GM23338 (cell line): ENCODE measurements at regions not wholly inside any gene's neighbourhood (a gene's known extent, or its start where the extent isn't known, plus 50 kb on each side); places are given as distances from the start of the nearest gene placed in this dataset.

Experiments
- ATAC-seq: fragments of 200-7000 bp; cut with Tn5 transposase; 3 replicates; pipeline ENCODE4 v1.9.1; 2020
- DNase-seq: peaks from one replicate; pipeline ENCODE4 v3.0.0-alpha.2; 2015; ENCODE audit warnings: low spot score
- H2AFZ ChIP-seq: fragments of 200-600 bp; sonication (generic); 2 replicates; pipeline ENCODE4 v1.8.0; 2016; ENCODE audit warnings: antibody characterized with exemption, mild to moderate bottlenecking, moderate library complexity
- H3F3A ChIP-seq: fragments of 200-600 bp; sonication (generic); replicated peaks from 2 replicates; pipeline ENCODE4 v1.8.0; 2017; ENCODE audit warnings: antibody characterized with exemption, mixed run types, low read depth
- H3K27ac ChIP-seq: fragments of 200-600 bp; sonication (generic); 2 replicates; pipeline ENCODE4 v1.6.1; 2016; ENCODE audit warnings: low read depth
- H3K27me3 ChIP-seq: fragments of 200-600 bp; sonication (generic); 2 replicates; pipeline ENCODE4 v1.8.0; 2016; ENCODE audit warnings: mild to moderate bottlenecking, mixed run types, moderate library complexity; ENCODE audit not compliant: insufficient read depth
- H3K36me3 ChIP-seq: fragments of 200-600 bp; sonication (generic); 2 replicates; pipeline ENCODE4 v1.8.0; 2016; ENCODE audit warnings: mild to moderate bottlenecking; ENCODE audit not compliant: insufficient read depth
- H3K4me1 ChIP-seq: fragments of 200-600 bp; sonication (generic); 2 replicates; pipeline ENCODE4 v1.8.0; 2016; ENCODE audit warnings: mild to moderate bottlenecking, moderate library complexity; ENCODE audit not compliant: insufficient read depth
- H3K4me2 ChIP-seq: fragments of 200-600 bp; sonication (generic); 2 replicates; pipeline ENCODE4 v1.7.1; 2017; ENCODE audit warnings: mixed run types
- H3K4me3 ChIP-seq: fragments of 200-600 bp; sonication (generic); 2 replicates; pipeline ENCODE4 v1.6.1; 2016; ENCODE audit warnings: mixed run types
- H3K79me2 ChIP-seq: fragments of 200-600 bp; sonication (generic); replicated peaks from 2 replicates; pipeline ENCODE4 v1.8.0; 2017; ENCODE audit warnings: mild to moderate bottlenecking; ENCODE audit not compliant: insufficient read depth
- H3K9me2 ChIP-seq: fragments of 200-600 bp; sonication (generic); 2 replicates; pipeline ENCODE4 v1.8.0; 2017; ENCODE audit not compliant: insufficient read depth
- H4K20me1 ChIP-seq: fragments of 200-600 bp; sonication (generic); replicated peaks from 2 replicates; pipeline ENCODE4 v1.8.0; 2017; ENCODE audit warnings: mild to moderate bottlenecking; ENCODE audit not compliant: insufficient read depth
- H3K27ac Mint-ChIP-seq: 2 replicates; pipeline ENCODE4 v1.8.0; 2020; ENCODE audit warnings: inconsistent platforms, mild to moderate bottlenecking, moderate library complexity, mixed read lengths
- H3K27me3 Mint-ChIP-seq: 3 replicates; pipeline ENCODE4 v1.8.0; 2022; ENCODE audit warnings: low read depth, mild to moderate bottlenecking, moderate library complexity, mixed read lengths, inconsistent platforms; ENCODE audit not compliant: insufficient read depth, poor library complexity
- H3K36me3 Mint-ChIP-seq: 3 replicates; pipeline ENCODE4 v1.8.0; 2021; ENCODE audit warnings: low read depth, mild to moderate bottlenecking, inconsistent platforms, moderate library complexity, mixed read lengths
- H3K4me1 Mint-ChIP-seq: 3 replicates; pipeline ENCODE4 v1.8.0; 2020; ENCODE audit warnings: mild to moderate bottlenecking, inconsistent platforms, mixed read lengths
- H3K4me3 Mint-ChIP-seq: 3 replicates; pipeline ENCODE4 v1.8.0; 2021; ENCODE audit warnings: moderate library complexity, mild to moderate bottlenecking, inconsistent platforms, mixed read lengths
- H3K9me3 Mint-ChIP-seq: 3 replicates; pipeline ENCODE4 v1.8.0; 2020; ENCODE audit warnings: moderate library complexity, mild to moderate bottlenecking, inconsistent platforms, mixed read lengths
- CREB1 ChIP-seq: fragments of 250-450 bp; sonication (Bioruptor Pico); IDR thresholded peaks from 2 replicates; pipeline ENCODE4 v1.5.0; 2020; ENCODE audit warnings: low read depth, mild to moderate bottlenecking, moderate library complexity
- EZH2 ChIP-seq: fragments of 200-600 bp; sonication (generic); IDR thresholded peaks from one replicate; pipeline ENCODE4 v1.8.0; 2017; ENCODE audit warnings: antibody characterized with exemption, mild to moderate bottlenecking, low read depth; ENCODE audit not compliant: unreplicated experiment
- EZH2phosphoT487 ChIP-seq: fragments of 200-600 bp; sonication (generic); IDR thresholded peaks from one replicate; pipeline ENCODE4 v1.8.1; 2018; ENCODE audit warnings: antibody characterized with exemption; ENCODE audit not compliant: unreplicated experiment
- JUNB ChIP-seq: IDR thresholded peaks from one replicate; pipeline ENCODE4 v1.6.1; 2016; ENCODE audit warnings: antibody characterized with exemption; ENCODE audit not compliant: unreplicated experiment
- NANOG ChIP-seq: IDR thresholded peaks from 2 replicates; pipeline ENCODE4 v1.6.1; 2016; ENCODE audit warnings: antibody characterized with exemption, borderline replicate concordance
- POLR2AphosphoS5 ChIP-seq: IDR thresholded peaks from 2 replicates; pipeline ENCODE4 v1.6.1; 2016; ENCODE audit warnings: antibody characterized with exemption, low read depth
- STAT1 ChIP-seq: IDR thresholded peaks from one replicate; pipeline ENCODE4 v1.6.1; 2016; ENCODE audit warnings: antibody characterized with exemption; ENCODE audit not compliant: unreplicated experiment
- ZNF114 ChIP-seq: fragments of 250-450 bp; sonication (Bioruptor Pico); IDR thresholded peaks from 2 replicates; pipeline ENCODE4 v1.5.0; 2020; ENCODE audit warnings: mild to moderate bottlenecking, moderate library complexity
- ZNF331 ChIP-seq: fragments of 250-450 bp; sonication (Bioruptor Pico); IDR thresholded peaks from 2 replicates; pipeline ENCODE4 v1.5.0; 2020; ENCODE audit warnings: low read depth, mild to moderate bottlenecking, moderate library complexity
- TF ChIP-seq, protein P1 (sequence below): fragments of 250-450 bp; sonication (Bioruptor Pico); IDR thresholded peaks from 2 replicates; pipeline ENCODE4 v1.5.0; 2020; ENCODE audit warnings: mild to moderate bottlenecking, moderate library complexity

DNA sequence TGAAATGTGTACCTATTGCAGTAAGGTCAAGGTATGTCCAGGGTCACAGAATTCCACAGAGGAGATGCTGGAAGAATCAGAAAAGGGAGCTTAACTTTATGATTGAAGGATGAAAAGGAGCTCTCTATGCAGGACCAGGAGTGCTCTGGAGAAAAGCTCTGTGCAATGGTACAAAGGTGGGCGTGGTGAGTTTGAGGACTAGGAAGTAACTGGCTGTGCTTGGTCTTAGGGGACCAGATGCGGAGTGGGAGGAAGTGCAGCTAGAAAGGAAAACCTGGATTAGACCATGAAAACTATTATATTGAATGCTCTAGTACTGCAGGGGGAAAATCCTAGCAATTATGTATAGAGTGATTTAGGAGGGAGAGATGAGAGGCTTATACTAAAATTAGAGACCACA is 56.8 kb downstream of the BTG1 start:
- Histone ChIP-seq H3K4me1 (no peaks in the 10 kb centered on the region), H3K4me3 (no peak overlapping the region), H3K4me2 (no peak overlapping the region), H3K36me3 (no peaks in the 10 kb centered on the region), H2AFZ (no peak overlapping the region), H3F3A (no peaks in the 10 kb centered on the region), H3K79me2 (0 out of 2 replicates have a peak, but pooled peaks cover 3% of the 10 kb centered on the region), H3K9me2 (no peaks in the 10 kb centered on the region; the same call in 1 of the 2 replicates), H3K27ac (no peak overlapping the region), H4K20me1 (no peaks in the 10 kb centered on the region), H3K27me3 (no peaks in the 10 kb centered on the region)
- Mint-ChIP-seq H3K9me3 (no peaks in the 10 kb centered on the region), H3K27ac (no peak overlapping the region), H3K36me3 (no peaks in the 10 kb centered on the region), H3K4me3 (no peak overlapping the region), H3K27me3 (no peaks in the 10 kb centered on the region), H3K4me1 (no peaks in the 10 kb centered on the region)
- no peak for ATAC-seq
- TF ChIP-seq EZH2 (no peak), ZNF331 (CRISPR knock-in tag) (no peak), ZNF114 (CRISPR knock-in tag) (no peak), CREB1 (no peak), JUNB (no peak), EZH2phosphoT487 (no peak), NANOG (no peak), POLR2AphosphoS5 (no peak)
- DNase-seq = no peak

DNA sequence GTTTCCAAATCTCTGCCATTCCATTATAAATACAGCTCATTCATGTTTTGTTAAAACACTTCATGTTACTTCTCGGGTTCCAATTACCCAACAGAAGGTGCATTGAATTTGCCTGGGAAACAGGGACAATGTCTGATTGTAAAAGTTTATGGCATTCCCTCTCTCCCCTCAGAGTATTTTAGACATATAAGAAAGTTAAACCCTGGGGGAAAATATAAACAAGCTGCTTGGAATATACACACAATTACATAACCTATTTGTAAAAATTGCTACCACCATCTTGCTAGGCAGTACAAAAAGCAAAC is 60.0 kb downstream of the BTG1 start:
- Histone ChIP-seq H3K4me1 (no peaks in the 10 kb centered on the region), H3K36me3 (no peaks in the 10 kb centered on the region), H3K9me2 (no peaks in the 10 kb centered on the region), H3K27me3 (no peaks in the 10 kb centered on the region), H3F3A (no peaks in the 10 kb centered on the region), H4K20me1 (no peaks in the 10 kb centered on the region), H3K27ac (no peak overlapping the region), H3K4me3 (no peak overlapping the region), H3K4me2 (no peak overlapping the region), H2AFZ (no peak overlapping the region), H3K79me2 (no peaks in the 10 kb centered on the region)
- H3K4me1 Mint-ChIP-seq = no peaks in the 10 kb centered on the region
- no peak overlapping the region for H3K4me3 Mint-ChIP-seq
- no peak for DNase-seq
- H3K27me3 Mint-ChIP-seq = no peaks in the 10 kb centered on the region
- no peak for ATAC-seq
- H3K9me3 Mint-ChIP-seq = no peaks in the 10 kb centered on the region
- TF ChIP-seq EZH2 (no peak), ZNF331 (CRISPR knock-in tag) (no peak), EZH2phosphoT487 (no peak), JUNB (no peak)
- no peak overlapping the region for H3K27ac Mint-ChIP-seq
- no peaks in the 10 kb centered on the region for H3K36me3 Mint-ChIP-seq

DNA sequence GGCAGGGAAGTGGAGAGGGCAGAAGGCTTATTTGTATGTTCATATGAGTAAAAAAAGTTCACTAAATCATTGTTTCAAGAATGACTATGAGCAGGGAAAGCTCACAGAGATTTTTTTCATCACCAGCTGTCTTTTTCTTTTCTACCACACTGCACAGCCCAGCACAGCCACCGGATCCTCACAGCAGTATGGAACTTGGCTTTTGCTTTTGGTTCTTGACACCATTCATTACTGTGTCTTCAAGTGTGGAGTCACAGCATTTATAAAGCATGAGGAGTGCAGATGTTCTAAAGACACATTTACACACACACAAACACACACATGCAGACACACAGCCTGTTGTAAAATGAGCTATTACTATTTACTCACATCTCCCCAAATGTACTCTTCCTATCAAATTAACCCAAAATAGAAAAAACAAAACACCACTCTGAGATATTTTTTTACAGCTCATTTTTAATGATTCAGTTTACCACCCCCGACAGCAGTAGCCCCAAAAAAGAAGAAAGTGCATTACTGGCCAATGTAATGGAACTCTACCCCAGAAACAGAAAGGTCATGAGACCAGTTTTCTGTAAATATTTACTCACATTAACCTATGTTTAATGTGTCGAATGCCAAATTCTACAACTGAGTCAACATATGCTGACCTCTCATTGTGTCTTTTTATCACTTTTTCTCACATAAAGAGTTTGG is 60.5 kb downstream of the BTG1 start:
- Histone ChIP-seq H3K36me3 (no peaks in the 10 kb centered on the region), H3K4me1 (no peaks in the 10 kb centered on the region), H4K20me1 (no peaks in the 10 kb centered on the region), H3F3A (no peaks in the 10 kb centered on the region), H3K27me3 (no peaks in the 10 kb centered on the region), H2AFZ (no peak overlapping the region), H3K27ac (no peak overlapping the region), H3K4me2 (no peak overlapping the region), H3K9me2 (no peaks in the 10 kb centered on the region), H3K79me2 (no peaks in the 10 kb centered on the region), H3K4me3 (no peak overlapping the region)
- Mint-ChIP-seq H3K36me3 (no peaks in the 10 kb centered on the region), H3K27ac (peak overlapping the region; percentile 11; the same call in 1 of the 2 replicates), H3K4me3 (no peak overlapping the region), H3K27me3 (no peaks in the 10 kb centered on the region), H3K4me1 (no peaks in the 10 kb centered on the region; the same call in 2 of the 3 replicates), H3K9me3 (no peaks in the 10 kb centered on the region)
- no peak for DNase-seq
- no peak for ATAC-seq
- TF ChIP-seq, protein P1, sequence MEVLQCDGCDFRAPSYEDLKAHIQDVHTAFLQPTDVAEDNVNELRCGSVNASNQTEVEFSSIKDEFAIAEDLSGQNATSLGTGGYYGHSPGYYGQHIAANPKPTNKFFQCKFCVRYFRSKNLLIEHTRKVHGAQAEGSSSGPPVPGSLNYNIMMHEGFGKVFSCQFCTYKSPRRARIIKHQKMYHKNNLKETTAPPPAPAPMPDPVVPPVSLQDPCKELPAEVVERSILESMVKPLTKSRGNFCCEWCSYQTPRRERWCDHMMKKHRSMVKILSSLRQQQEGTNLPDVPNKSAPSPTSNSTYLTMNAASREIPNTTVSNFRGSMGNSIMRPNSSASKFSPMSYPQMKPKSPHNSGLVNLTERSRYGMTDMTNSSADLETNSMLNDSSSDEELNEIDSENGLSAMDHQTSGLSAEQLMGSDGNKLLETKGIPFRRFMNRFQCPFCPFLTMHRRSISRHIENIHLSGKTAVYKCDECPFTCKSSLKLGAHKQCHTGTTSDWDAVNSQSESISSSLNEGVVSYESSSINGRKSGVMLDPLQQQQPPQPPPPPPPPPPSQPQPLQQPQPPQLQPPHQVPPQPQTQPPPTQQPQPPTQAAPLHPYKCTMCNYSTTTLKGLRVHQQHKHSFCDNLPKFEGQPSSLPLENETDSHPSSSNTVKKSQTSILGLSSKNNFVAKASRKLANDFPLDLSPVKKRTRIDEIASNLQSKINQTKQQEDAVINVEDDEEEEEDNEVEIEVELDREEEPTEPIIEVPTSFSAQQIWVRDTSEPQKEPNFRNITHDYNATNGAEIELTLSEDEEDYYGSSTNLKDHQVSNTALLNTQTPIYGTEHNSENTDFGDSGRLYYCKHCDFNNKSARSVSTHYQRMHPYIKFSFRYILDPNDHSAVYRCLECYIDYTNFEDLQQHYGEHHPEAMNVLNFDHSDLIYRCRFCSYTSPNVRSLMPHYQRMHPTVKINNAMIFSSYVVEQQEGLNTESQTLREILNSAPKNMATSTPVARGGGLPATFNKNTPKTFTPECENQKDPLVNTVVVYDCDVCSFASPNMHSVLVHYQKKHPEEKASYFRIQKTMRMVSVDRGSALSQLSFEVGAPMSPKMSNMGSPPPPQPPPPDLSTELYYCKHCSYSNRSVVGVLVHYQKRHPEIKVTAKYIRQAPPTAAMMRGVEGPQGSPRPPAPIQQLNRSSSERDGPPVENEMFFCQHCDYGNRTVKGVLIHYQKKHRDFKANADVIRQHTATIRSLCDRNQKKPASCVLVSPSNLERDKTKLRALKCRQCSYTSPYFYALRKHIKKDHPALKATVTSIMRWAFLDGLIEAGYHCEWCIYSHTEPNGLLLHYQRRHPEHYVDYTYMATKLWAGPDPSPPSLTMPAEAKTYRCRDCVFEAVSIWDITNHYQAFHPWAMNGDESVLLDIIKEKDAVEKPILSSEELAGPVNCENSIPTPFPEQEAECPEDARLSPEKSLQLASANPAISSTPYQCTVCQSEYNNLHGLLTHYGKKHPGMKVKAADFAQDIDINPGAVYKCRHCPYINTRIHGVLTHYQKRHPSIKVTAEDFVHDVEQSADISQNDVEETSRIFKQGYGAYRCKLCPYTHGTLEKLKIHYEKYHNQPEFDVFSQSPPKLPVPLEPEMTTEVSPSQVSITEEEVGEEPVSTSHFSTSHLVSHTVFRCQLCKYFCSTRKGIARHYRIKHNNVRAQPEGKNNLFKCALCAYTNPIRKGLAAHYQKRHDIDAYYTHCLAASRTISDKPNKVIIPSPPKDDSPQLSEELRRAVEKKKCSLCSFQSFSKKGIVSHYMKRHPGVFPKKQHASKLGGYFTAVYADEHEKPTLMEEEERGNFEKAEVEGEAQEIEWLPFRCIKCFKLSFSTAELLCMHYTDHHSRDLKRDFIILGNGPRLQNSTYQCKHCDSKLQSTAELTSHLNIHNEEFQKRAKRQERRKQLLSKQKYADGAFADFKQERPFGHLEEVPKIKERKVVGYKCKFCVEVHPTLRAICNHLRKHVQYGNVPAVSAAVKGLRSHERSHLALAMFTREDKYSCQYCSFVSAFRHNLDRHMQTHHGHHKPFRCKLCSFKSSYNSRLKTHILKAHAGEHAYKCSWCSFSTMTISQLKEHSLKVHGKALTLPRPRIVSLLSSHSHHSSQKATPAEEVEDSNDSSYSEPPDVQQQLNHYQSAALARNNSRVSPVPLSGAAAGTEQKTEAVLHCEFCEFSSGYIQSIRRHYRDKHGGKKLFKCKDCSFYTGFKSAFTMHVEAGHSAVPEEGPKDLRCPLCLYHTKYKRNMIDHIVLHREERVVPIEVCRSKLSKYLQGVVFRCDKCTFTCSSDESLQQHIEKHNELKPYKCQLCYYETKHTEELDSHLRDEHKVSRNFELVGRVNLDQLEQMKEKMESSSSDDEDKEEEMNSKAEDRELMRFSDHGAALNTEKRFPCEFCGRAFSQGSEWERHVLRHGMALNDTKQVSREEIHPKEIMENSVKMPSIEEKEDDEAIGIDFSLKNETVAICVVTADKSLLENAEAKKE (CRISPR knock-in tag) = no peak
- TF ChIP-seq EZH2phosphoT487 (no peak), STAT1 (no peak)
